Common myeloid progenitor, CD34-positive (primary cell): ENCODE measurements at regions not wholly inside any gene's neighbourhood (a gene's known extent, or its start where the extent isn't known, plus 50 kb on each side); places are given as distances from the start of the nearest gene placed in this dataset.

Source experiments
- CTCF ChIA-PET: fragments of 350-600 bp; sonication (Branson Sonifier 250); formaldehyde crosslinking; loops from one replicate; lab custom pipeline; 2021; ENCODE audit warnings: antibody characterized with exemption; lab: Charles Lee
- POLR2A ChIA-PET: fragments of 350-600 bp; sonication (Branson Sonifier 250); formaldehyde crosslinking; loops from one replicate; lab custom pipeline; 2021; ENCODE audit warnings: antibody characterized with exemption; lab: Charles Lee
- DNase-seq, 3 donors: peaks; one replicate each; pipeline versions ENCODE4 v3.0.0 to v3.0.0-alpha.2; 2013
- H3K27ac ChIP-seq, 2 experiments: 1 replicate in 1 of 2; 2 replicates in 1 of 2; pipeline ENCODE4 v1.7.0; 2013; ENCODE audit warnings: inconsistent platforms in 2 of 2, low read length in 2 of 2, mild to moderate bottlenecking in 2 of 2, low read depth in 1 of 2, moderate library complexity in 1 of 2; ENCODE audit not compliant: severe bottlenecking in 2 of 2, insufficient read depth in 1 of 2, poor library complexity in 1 of 2
- H3K27me3 ChIP-seq, 5 experiments: replicated peaks in 2 of 5; 1 replicate in 3 of 5; 2 replicates in 2 of 5; pipeline versions ENCODE4 v1.6.1 to v1.7.0; 2013; ENCODE audit warnings: low read length in 4 of 5, mild to moderate bottlenecking in 2 of 5, moderate library complexity in 2 of 5, inconsistent platforms in 1 of 5; ENCODE audit not compliant: insufficient read depth in 5 of 5, control insufficient read depth in 4 of 5
- H3K36me3 ChIP-seq, 4 experiments: 1 replicate in 2 of 4; 2 replicates in 2 of 4; pipeline versions ENCODE4 v1.6.1 to v1.7.0; 2013; ENCODE audit warnings: low read length in 3 of 4, control low read depth in 1 of 4, mild to moderate bottlenecking in 1 of 4; ENCODE audit not compliant: control insufficient read depth in 4 of 4, insufficient read depth in 4 of 4
- H3K4me1 ChIP-seq, 4 experiments: 1 replicate in 3 of 4; 2 replicates in 1 of 4; pipeline versions ENCODE4 v1.6.1 to v1.7.1; 2013; ENCODE audit warnings: low read length in 3 of 4, mild to moderate bottlenecking in 3 of 4, control low read depth in 1 of 4, inconsistent platforms in 1 of 4, moderate library complexity in 1 of 4; ENCODE audit not compliant: control insufficient read depth in 4 of 4, insufficient read depth in 4 of 4; ENCODE audit errors: control extremely low read depth in 1 of 4
- H3K4me3 ChIP-seq, 7 experiments: 1 replicate in 4 of 7; 2 replicates in 3 of 7; pipeline versions ENCODE4 v1.5.1 to v1.7.0; 2013; ENCODE audit warnings: mild to moderate bottlenecking in 7 of 7, low read length in 6 of 7, moderate library complexity in 6 of 7, inconsistent platforms in 2 of 7, low read depth in 2 of 7, control low read depth in 1 of 7; ENCODE audit not compliant: insufficient read depth in 4 of 7, control insufficient read depth in 1 of 7; ENCODE audit errors: extremely low read depth in 1 of 7
- H3K9me3 ChIP-seq, 5 experiments: 1 replicate in 4 of 5; 2 replicates in 1 of 5; pipeline versions ENCODE4 v1.6.1 to v1.7.1; 2013; ENCODE audit warnings: low read length in 4 of 5, mild to moderate bottlenecking in 2 of 5, inconsistent platforms in 1 of 5, low read depth in 1 of 5, moderate library complexity in 1 of 5; ENCODE audit not compliant: control insufficient read depth in 4 of 5, insufficient read depth in 2 of 5; ENCODE audit errors: control extremely low read depth in 1 of 5
- WGBS: methylation state at CpG from one replicate; pipeline ENCODE4 v1.1.5; 2013; ENCODE audit not compliant: insufficient coverage; 5-methylcytosine and 5-hydroxymethylcytosine counted together

DNA sequence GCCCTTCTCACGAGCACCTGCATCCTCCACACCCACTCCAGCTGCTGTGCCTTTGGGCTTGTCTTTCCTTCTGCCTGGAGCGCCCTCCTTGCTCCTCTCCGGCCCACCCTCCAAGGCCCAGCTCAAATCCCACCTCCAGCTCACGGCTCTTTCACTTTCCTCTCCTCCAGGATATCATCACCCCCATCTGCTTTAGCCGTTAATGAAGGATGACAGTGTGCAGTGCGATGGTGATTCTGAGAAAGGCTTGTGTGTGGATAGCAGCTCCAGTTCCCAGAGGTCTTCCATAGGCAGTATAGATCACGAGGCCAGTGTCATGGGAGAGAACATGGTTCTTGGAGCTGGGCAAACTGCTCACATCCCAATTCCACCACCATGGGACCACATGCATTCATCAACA lies 237.4 kb downstream of the TLE3 start:
- no peak overlapping the region for H3K27ac ChIP-seq
- 100% methylated on average over 1 of the region's 7 CpGs for WGBS
- DNase-seq: no peak
- no peaks in the 10 kb centered on the region for H3K27me3 ChIP-seq
- H3K4me1 ChIP-seq: peaks cover 0 to 13% (median 0%) of the 10 kb centered on the region in 4 experiments
- no peaks in the 10 kb centered on the region for H3K36me3 ChIP-seq
- POLR2A ChIA-PET: no interaction called here
- no peak overlapping the region for H3K4me3 ChIP-seq
- CTCF ChIA-PET: interaction anchor here (1.1 kb wide), 1 partner anchor 28 kb away, joined by 3 read pairs; no protein-coding TSS in a partner anchor
- H3K9me3 ChIP-seq: no peaks in the 10 kb centered on the region

DNA sequence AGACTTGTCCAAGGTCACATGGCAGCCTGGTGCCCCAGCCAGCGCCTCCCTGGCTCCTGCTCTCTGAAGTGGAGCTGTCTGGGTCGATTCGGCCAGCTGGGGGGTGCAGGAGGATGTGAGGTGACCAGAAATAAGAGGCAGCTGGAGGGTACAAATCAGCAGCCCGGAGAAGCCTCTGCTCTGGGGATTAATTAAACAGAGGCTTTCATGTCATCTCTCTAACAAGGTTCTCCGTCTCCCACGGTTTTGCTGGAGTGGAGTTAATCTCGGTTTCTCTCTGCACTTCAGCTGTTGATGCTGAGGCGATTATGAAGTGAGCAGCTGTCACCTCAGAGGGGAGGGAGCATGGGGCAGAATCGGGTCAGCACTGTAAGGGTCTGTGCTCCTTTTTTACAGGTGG lies 236.8 kb downstream of the TLE3 start:
- Histone ChIP-seq H3K36me3 (no peaks in the 10 kb centered on the region), H3K27me3 (no peaks in the 10 kb centered on the region), H3K9me3 (no peaks in the 10 kb centered on the region), H3K4me3 (no peak overlapping the region), H3K4me1 (peaks cover 0 to 13% (median 0%) of the 10 kb centered on the region in 4 experiments), H3K27ac (no peak overlapping the region)
- ChIA-PET POLR2A (no interaction called here), CTCF (interaction anchor here (1.1 kb wide), 2 partner anchors 17 to 28 kb away, joined by 3 read pairs; no protein-coding TSS in a partner anchor)
- DNase-seq: no peak
- 95% methylated on average over 7 of the region's 9 CpGs for WGBS

DNA sequence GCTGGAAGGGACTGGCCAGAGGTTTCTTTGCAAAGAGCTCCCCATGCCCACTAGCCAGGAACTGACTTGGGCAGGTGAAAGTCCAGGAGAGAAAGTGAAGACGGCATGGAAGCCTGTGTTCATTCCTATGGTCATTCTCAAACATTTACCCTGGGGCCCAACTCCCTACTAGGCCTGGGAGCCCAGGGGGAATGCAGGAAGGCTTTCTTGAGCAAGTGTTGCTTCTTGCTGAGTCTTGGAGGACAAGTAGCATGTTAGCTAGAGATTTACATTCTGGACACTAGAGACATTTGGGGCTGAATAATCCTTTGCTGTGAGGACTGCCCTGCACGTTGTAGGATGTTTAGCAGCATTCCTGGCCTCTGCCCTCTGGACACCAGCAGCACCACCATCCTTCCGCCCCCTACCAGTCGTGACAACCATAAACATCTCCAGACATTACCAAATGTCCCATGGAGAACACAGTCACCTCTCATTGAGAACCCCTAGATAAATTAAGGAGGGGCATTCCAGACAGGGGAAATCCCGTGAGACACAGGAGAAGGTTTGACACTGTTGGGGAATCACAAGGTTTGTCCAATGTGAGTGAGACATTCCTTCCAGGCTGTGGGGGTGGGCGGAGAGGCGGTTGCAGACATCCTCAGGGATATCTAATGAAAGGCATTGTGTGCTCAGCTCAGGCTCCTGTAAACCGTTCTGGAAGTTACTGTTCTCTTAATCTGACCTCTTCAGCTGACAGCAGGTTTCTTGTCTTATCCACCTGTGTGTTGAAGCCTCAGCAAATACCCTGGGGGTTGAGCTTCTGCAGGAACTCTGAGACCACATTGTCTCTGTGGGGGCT lies 236.2 kb downstream of the TLE3 start:
- no peak overlapping the region for H3K4me3 ChIP-seq
- H3K27ac ChIP-seq: no peak overlapping the region
- WGBS: 95% methylated on average over 6 of the region's 8 CpGs
- CTCF ChIA-PET: interaction anchor here (0.6 to 1.1 kb wide), 3 partner anchors 18 to 101 kb away, joined by 3 read pairs; no protein-coding TSS in a partner anchor
- no peaks in the 10 kb centered on the region for H3K27me3 ChIP-seq
- POLR2A ChIA-PET: no interaction called here
- peaks cover 0 to 13% (median 0%) of the 10 kb centered on the region in 4 experiments for H3K4me1 ChIP-seq
- DNase-seq: no peak
- H3K36me3 ChIP-seq: no peaks in the 10 kb centered on the region
- no peaks in the 10 kb centered on the region for H3K9me3 ChIP-seq

DNA sequence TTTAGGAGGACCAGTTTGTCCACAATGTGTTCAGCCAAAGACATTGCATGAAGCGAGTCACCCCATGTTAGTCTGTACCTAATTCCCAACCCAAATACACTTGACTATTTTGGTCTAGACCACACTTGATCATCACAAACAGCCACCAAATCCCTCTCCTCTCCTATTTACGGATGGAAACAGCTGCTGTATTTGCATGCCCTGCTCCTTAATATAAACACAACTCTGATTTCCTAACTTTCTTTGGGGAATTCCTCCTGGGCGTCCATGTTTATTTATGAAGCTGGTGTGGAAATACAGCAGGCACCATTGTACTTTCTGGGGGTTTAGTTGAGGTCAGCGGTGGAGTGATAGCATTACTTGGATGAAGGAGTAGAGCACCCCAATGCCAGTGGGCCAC lies 235.2 kb downstream of the TLE3 start:
- Histone ChIP-seq H3K9me3 (no peaks in the 10 kb centered on the region), H3K4me3 (no peak overlapping the region), H3K27ac (no peak overlapping the region), H3K27me3 (no peaks in the 10 kb centered on the region), H3K4me1 (peaks cover 0 to 12% (median 0%) of the 10 kb centered on the region in 4 experiments), H3K36me3 (no peaks in the 10 kb centered on the region)
- POLR2A ChIA-PET: no interaction called here
- DNase-seq: no peak
- CTCF ChIA-PET: no interaction called here
- 96% methylated on average over 4 of the region's 4 CpGs for WGBS

DNA sequence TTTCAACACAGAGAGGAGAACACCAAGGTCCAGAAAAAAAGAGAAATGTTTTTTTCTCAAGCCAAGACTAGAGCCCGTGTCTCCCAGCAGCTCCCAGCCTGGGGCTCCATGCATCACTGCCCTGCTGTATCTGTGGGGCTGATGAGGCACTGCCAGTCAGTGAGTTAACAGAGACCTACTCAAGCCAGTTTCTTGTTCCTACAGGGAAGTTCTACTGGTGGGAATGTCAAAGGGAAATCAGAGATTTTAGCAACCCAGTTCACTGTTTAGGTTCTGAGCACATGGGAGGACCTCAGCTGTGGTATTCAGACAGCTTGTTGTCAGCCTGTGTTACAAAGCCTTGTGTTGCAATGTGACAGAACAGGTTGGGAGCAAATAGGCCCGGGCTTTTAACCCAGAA lies 234.3 kb downstream of the TLE3 start:
- H3K27me3 ChIP-seq: no peaks in the 10 kb centered on the region
- 93% methylated on average over 2 of the region's 2 CpGs for WGBS
- H3K27ac ChIP-seq: no peak overlapping the region
- no peak for DNase-seq
- no peaks in the 10 kb centered on the region for H3K9me3 ChIP-seq
- H3K36me3 ChIP-seq: no peaks in the 10 kb centered on the region
- peaks cover 0 to 5% (median 0%) of the 10 kb centered on the region in 4 experiments for H3K4me1 ChIP-seq
- no peak overlapping the region for H3K4me3 ChIP-seq
- POLR2A ChIA-PET: no interaction called here
- CTCF ChIA-PET: no interaction called here

DNA sequence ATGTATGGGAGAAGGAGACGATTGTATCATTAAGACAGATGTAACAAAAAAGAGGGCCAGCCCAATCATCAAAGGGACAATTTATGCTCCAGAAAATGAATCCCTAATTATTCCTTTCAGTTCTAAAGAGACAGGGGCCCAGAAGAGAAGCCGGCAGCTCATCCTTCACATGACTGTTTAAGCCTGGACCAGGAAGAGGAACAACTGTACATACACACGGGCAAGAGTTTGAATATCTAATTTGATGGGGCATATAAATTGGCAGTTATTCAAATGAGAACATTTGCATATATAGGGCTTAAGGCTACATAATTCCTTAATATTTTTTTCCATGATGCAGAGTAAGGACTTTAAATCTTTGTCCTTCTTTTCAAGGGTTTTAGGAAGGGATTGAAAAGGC lies 232.3 kb downstream of the TLE3 start:
- no peak for DNase-seq
- Histone ChIP-seq H3K4me1 (peaks cover 0 to 5% (median 0%) of the 10 kb centered on the region in 4 experiments), H3K9me3 (no peaks in the 10 kb centered on the region), H3K27ac (no peak overlapping the region), H3K36me3 (no peaks in the 10 kb centered on the region), H3K27me3 (no peaks in the 10 kb centered on the region), H3K4me3 (no peak overlapping the region)
- WGBS: 100% methylated on average over 1 of the region's 3 CpGs
- ChIA-PET POLR2A (no interaction called here), CTCF (no interaction called here)

DNA sequence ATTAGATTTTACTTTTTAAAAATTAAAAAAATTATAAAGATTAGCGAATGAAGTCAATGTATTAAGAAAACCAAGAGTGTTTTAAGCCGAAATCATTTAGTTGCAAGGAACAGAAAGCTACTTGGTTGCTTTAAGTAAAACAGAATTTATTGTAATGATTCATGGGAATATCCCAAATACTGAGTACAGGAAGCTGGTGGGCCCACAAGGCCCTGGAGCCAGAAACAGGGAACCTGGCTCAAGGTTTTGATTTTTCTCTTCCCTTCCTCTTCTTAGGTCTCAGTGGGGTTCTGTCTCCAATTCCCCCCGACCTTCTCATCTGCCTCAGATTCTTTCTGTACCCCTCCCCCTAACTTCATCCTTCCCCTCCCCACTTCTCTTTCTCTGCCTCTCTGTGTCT lies 229.0 kb downstream of the TLE3 start:
- ChIA-PET POLR2A (no interaction called here), CTCF (interaction anchor here (0.9 kb wide), 1 partner anchor 57 kb away, joined by 3 read pairs; no protein-coding TSS in a partner anchor)
- no peak for DNase-seq
- 78% methylated on average over 2 of the region's 3 CpGs for WGBS
- Histone ChIP-seq H3K27ac (no peak overlapping the region), H3K27me3 (no peaks in the 10 kb centered on the region), H3K9me3 (peaks cover 0 to 6% (median 2%) of the 10 kb centered on the region in 5 experiments), H3K36me3 (no peaks in the 10 kb centered on the region), H3K4me1 (no peaks in the 10 kb centered on the region), H3K4me3 (no peak overlapping the region)
